ENCODE measurements at regions not wholly inside any gene's neighbourhood (a gene's known extent, or its start where the extent isn't known, plus 50 kb on each side); places are given as distances from the start of the nearest gene placed in this dataset.

- FAIRE-seq, result no peak
Measured at GRCh38 chr4:112895811-112896608, 153.4 kb upstream of the ANK2 start.

DNA sequence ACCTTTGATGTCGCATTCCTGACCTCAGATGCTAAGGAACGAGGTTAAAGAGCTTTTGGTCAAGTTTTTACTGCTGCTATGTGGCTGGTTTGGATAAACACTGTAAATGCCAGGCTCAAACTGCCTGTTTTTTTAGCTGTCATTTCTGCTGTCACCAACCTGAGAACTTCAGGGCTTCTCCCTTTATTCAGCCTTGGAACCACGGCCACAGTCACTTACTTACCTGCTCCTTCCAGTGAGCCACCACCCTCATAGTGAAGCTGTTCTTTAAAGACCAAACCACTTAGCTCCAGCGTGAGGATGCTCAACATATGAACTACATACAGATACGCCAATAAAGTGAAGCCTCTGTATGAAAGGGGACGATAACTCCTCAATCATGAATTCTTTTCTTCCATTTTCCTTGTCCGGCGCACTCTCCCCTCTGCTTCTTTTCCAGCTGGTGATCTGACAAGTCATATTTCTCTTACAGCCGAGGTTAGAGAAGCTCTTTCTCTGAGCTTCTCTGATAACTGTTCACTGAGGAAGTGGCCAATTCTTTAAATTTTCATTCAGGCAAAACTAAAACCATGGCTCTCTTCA is 152.8 kb upstream of the ANK2 start:
- FAIRE-seq, result no peak

GRCh38 chr4:112897543-112897942 is 151.9 kb upstream of the ANK2 start:
- no peak for FAIRE-seq

GRCh38 chr4:112898357-112899141 is 150.9 kb upstream of the ANK2 start:
- FAIRE-seq, result no peak

- no peak for FAIRE-seq
Measured at GRCh38 chr4:112900416-112900815, 149.0 kb upstream of the ANK2 start.

- FAIRE-seq, result no peak
Measured at GRCh38 chr4:112901962-112902411, 147.5 kb upstream of the ANK2 start.

DNA sequence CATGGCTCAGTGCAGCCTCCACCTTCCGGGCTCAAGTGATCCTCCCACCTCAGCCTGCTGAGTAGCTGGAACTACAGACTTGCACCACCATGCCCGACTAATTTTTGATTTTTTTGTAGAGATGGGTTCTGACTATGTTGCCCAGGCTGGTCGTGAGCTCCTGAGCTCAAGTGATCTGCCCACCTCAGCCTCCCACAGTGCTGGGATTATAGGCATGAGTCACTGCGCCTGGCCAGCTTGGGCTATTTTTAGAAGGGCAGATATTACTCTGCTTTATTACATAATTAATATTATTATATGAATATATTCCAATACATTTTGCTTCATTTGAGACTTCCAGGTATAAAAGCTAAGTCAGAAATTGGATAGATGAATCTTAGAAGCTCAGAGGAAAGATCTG is 143.7 kb upstream of the ANK2 start:
- FAIRE-seq, result no peak

GRCh38 chr4:112908511-112908910 is 140.9 kb upstream of the ANK2 start:
- no peak for FAIRE-seq

DNA sequence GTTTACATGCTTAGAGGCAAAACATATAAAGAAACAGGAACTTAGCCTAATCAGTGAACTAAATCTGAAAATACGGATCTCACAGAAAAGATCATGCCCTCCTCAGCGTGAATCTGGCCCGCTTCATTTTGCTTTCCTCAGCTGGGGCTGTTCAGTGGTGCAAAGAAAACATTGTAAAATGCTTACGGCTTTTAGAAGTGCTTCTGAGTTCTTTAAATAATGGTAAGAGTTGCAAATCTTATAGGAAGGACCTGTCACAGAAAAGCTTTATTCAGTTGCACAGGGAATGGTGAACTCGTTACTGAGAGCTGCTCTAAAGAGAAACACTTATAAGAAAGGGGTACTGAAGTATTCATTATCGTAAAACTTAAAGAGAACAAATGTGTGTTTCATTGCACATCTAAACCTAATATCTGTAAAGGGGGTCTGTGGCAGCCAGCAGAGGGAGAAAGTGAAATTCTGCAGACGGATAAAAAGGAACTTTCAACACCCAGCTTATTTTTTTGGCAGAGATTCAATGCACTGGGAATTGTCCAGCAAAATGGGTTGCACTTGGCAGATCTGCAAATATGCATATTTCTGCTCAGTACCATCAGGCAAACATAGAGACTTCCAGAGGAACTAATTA is 139.2 kb upstream of the ANK2 start:
- FAIRE-seq, result no peak

GRCh38 chr4:112916868-112917267 is 132.6 kb upstream of the ANK2 start:
- FAIRE-seq, result no peak

DNA sequence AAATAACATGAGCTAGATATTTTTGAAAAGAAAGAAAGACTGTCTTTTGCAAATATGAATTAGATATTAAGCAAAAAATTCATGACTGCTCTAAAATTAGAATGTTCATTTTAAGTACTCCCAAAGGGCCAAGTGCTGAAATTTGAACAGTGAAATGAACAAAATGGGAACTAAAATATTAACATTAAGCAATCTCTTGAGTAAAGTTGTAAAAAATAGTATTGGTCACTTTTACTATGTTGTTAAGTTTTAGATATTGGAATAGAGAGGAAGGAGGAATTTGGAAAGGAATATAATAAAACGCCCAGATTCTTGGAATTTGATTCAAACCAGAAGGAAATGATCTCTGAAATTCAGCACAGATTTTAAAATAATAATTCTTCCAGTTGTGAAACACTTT is 125.9 kb upstream of the ANK2 start:
- FAIRE-seq, result no peak

- FAIRE-seq, result no peak
Measured at GRCh38 chr4:112926819-112927218, 122.6 kb upstream of the ANK2 start.

GRCh38 chr4:112927544-112927943 is 121.9 kb upstream of the ANK2 start:
- FAIRE-seq, result no peak

DNA sequence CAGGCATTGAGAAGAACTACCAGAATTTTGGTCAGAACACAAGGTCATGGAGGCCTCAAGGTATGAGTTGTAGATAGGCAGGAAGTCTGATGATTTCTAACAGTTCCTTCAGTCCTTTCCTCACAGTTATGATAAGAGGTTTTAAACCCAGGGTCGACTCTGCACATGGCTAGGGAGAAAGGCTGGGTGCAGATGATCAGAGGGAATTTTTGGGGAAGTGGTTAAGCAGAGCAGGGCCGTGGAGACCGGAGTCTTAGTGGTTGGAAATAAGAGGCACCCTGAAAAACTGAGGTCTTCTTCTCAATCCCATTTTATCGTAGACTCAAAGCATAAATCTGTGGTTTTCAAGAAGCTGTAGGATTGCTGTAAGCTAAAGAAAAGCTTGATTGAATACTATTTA is 118.5 kb upstream of the ANK2 start:
- no peak for FAIRE-seq

GRCh38 chr4:112933790-112934189 is 115.7 kb upstream of the ANK2 start:
- FAIRE-seq, result no peak

GRCh38 chr4:112938461-112939058 is 110.9 kb upstream of the ANK2 start:
- FAIRE-seq, result peak; percentile 87

DNA sequence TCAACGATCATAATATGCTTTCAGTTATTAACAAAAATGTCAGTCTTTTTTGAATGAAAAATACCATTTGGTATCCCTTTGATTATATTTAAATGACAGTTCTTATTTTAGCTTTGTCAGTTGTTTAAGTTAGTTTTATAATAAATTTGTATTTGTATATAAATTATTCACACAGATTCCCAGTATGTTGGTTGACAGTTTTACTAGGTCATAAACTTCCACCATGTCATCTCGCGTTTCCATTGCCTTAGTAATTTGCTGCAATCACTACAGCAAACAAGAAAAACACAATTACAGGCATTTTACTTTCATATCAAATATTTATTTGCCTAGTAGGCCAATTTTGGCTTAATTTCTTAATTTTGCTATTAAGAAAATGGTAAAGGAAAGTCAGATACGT is 109.6 kb upstream of the ANK2 start:
- FAIRE-seq, result no peak

DNA sequence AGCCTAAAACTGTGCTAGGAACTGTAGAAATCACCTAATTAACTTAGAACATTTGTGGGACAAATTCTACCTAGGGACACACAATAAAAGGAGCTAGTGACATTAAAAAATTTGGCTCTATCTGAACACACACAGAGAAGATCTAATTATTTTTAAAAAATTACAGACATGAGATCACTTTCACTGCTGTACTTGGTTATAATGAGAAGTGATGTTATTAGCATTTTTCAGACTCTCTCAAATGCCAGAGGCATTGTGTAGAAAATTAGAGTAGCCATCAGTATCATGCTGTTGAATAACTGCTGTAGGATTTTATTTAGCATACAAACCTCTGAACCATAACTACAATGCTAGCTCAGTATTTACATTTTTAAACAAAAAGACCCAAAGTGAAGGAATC is 109.1 kb upstream of the ANK2 start:
- no peak for FAIRE-seq

DNA sequence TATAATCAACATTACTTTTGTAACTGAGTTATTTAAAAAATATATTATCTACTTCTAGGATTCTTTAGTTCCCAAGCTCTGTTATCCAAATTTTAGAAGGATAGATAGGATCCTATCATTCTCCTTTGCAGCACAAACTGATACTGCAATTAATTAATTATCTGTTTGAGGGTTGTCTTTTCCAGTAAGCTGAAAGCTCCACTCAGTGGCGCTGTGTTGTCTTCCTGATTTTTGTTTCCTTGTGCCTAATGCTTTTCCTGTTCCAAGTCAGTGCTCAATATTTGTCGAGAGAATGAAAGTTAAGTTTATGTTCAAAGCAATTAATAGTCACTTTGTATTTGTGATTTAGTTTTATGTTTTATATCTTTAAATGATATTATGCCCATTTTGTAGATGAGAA is 107.4 kb upstream of the ANK2 start:
- FAIRE-seq, result no peak

DNA sequence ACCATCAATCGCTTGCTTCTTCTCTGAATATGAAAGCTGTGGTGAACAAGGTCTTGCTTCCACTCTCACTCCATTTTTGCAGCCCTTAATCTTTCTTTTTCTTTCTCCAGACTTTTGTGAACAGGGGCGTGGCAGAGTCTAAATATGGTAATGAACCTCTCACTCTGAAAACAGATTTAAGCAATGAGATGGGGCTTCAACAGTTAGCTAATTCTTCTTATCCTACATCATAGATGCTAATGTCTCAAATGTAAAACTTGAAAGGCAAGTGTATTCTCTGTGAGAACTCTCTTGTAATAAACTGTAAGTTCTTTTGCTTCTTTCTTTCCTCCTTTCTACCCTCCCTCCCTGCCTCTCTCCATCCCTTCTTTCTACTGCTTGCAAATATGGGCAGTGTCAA is 106.5 kb upstream of the ANK2 start:
- no peak for FAIRE-seq

DNA sequence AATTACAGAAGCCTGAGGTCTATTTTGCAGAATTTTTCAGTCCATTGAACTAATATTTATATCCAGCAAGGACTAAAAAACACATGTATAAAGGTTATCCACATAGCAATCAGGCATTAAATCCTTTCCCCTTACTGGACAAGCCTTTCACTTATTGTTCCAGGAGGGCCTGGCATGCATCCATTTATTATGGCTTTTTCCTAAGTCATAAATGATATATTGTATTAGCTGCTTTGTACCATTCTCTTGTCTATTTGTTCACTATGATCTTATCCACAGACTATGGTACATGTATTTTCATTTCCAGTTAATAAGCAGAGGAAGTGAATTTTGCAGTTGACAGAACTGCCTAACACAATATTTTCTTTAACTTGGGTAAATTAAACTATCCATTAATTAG is 105.4 kb upstream of the ANK2 start:
- no peak for FAIRE-seq

- no peak for FAIRE-seq
Measured at GRCh38 chr4:112946127-112946526, 103.3 kb upstream of the ANK2 start.

DNA sequence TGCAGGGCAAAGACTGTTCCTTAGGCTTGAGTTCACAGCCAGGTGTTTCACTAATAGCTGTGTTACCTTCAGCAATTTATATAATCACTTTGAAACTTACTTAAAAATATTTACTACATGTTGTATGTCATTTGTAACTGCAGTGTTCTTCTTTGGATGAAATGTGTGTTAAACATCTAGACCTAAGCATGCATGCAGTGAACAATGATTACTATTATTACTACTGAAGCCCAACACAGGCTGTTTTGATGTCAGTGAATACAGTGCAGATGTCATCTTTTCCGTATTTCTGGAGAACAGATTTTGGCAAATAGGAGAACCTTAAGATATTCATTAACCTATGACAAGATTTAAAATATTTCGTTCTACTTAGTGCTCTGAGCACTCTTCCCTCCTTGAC is 101.8 kb upstream of the ANK2 start:
- FAIRE-seq, result no peak

Data from endometrium (tissue), 2 donors.